HepG2 (cell line): ENCODE measurements at regions not wholly inside any gene's neighbourhood (a gene's known extent, or its start where the extent isn't known, plus 50 kb on each side); places are given as distances from the start of the nearest gene placed in this dataset.
"Not testable (repeated sequence)": the region's sequence is repeated elsewhere in the genome, so short reads cannot be mapped to it uniquely, and the experiment has no call there.

Experiments
- ATAC-seq: fragments of 200-7000 bp; cut with Tn5 transposase; 3 replicates; pipeline ENCODE4 v1.9.1; 2020; ENCODE audit warnings: mild to moderate bottlenecking, moderate library complexity
- BruUV-seq: library from RNA; stranded (reverse); fragments of 400-500 nt; replicated peaks from 2 replicates; lab custom pipeline; 2021; lab: Mats Ljungman, UMichigan
- CTCF ChIA-PET: fragments of 300-600 bp; formaldehyde crosslinking; extraction: SDS; loops from one replicate; lab custom pipeline; 2021; ENCODE audit warnings: low total read pairs, inconsistent platforms, low intra/inter-chr PET ratio; lab: Yijun Ruan, JAX
- POLR2A ChIA-PET: fragments of 350-600 bp; sonication (Branson Sonifier 250); formaldehyde crosslinking; loops from one replicate; lab custom pipeline; 2020; ENCODE audit warnings: antibody characterized with exemption, inconsistent platforms; lab: Yijun Ruan, JAX
- DNase-seq: peaks from one replicate; pipeline ENCODE4 v3.0.0-alpha.2; 2015; ENCODE audit warnings: low spot score
- FAIRE-seq: peaks from 3 replicates; lab custom pipeline; 2011; peaks lifted over from hg19 to GRCh38; lab: Jason Lieb, UNC
- H2AFZ ChIP-seq: one replicate; pipeline ENCODE4 v1.6.1; 2011; ENCODE audit warnings: low read length, inconsistent platforms
- H3K27ac ChIP-seq: fragments of 300-600 bp; 3 replicates; pipeline ENCODE4 v1.8.0; 2011; ENCODE audit warnings: mixed run types, mild to moderate bottlenecking, mixed read lengths, low read length, inconsistent platforms; ENCODE audit not compliant: insufficient read depth; ENCODE audit errors: extremely low read length
- H3K27me3 ChIP-seq, 2 experiments: fragments of 200-600 bp in 1 of 2; 2 replicates in 1 of 2; 3 replicates in 1 of 2; pipeline versions ENCODE4 v1.6.0 to v1.8.0; 2011; ENCODE audit warnings: low read length in 2 of 2, mild to moderate bottlenecking in 2 of 2, moderate library complexity in 2 of 2, inconsistent platforms in 1 of 2; ENCODE audit not compliant: insufficient read depth in 2 of 2, control insufficient read depth in 1 of 2
- H3K36me3 ChIP-seq, 2 experiments: fragments of 200-600 bp in 1 of 2; replicated peaks in 1 of 2; 2 replicates in 1 of 2; 3 replicates in 1 of 2; pipeline versions ENCODE4 v1.5.1 to v1.8.0; 2011; ENCODE audit warnings: low read length in 2 of 2, inconsistent platforms in 1 of 2; ENCODE audit not compliant: insufficient read depth in 2 of 2, control insufficient read depth in 1 of 2
- H3K4me1 ChIP-seq: 2 replicates; pipeline ENCODE4 v1.5.1; 2012; ENCODE audit warnings: low read length, inconsistent platforms; ENCODE audit not compliant: insufficient read depth
- H3K4me2 ChIP-seq: 2 replicates; pipeline ENCODE4 v1.6.0; 2011; ENCODE audit warnings: low read depth, low read length, inconsistent platforms
- H3K4me3 ChIP-seq, 3 experiments: fragments of 200-600 bp in 1 of 3; sonication (generic), shearing (Covaris generic) in 1 of 3; replicated peaks in 1 of 3; 2 replicates each; pipeline ENCODE4 v1.5.1; 2011 to 2016; ENCODE audit warnings: low read length in 3 of 3, inconsistent platforms in 2 of 3, low read depth in 2 of 3, mild to moderate bottlenecking in 2 of 3, control low read depth in 1 of 3, mixed read lengths in 1 of 3; ENCODE audit not compliant: insufficient read depth in 1 of 3
- H3K79me2 ChIP-seq: one replicate; pipeline ENCODE4 v1.6.1; 2011; ENCODE audit warnings: low read length, inconsistent platforms; ENCODE audit not compliant: insufficient read depth
- H3K9ac ChIP-seq: 2 replicates; pipeline ENCODE4 v1.6.0; 2011; ENCODE audit warnings: mild to moderate bottlenecking, low read depth, low read length, inconsistent platforms; ENCODE audit not compliant: insufficient read depth
- H3K9me3 ChIP-seq: 2 replicates; pipeline ENCODE4 v1.5.1; 2012; ENCODE audit warnings: mild to moderate bottlenecking, low read length
- H4K20me1 ChIP-seq: 2 replicates; pipeline ENCODE4 v1.6.0; 2011; ENCODE audit warnings: inconsistent platforms, mild to moderate bottlenecking, low read length, moderate library complexity; ENCODE audit not compliant: insufficient read depth
- CCAR2 ChIP-seq: fragments of 200-400 bp; formaldehyde crosslinking; optimal IDR thresholded peaks from 2 replicates; pipeline ENCODE3; 2018; ENCODE audit warnings: low read depth, mild to moderate bottlenecking, low read length, moderate library complexity
- HMG20A ChIP-seq: IDR thresholded peaks from 2 replicates; pipeline ENCODE4 v1.6.1; 2016; ENCODE audit warnings: borderline replicate concordance
- HNF4A ChIP-seq: sonication (generic); formaldehyde crosslinking; IDR thresholded peaks from 2 replicates; pipeline ENCODE4 v1.4.0; 2020; ENCODE audit warnings: missing genetic modification reagents
- POLR2AphosphoS2 ChIP-seq: IDR thresholded peaks from 2 replicates; pipeline ENCODE4 v1.6.1; 2011; ENCODE audit warnings: low read depth, low read length, improper control_type of control experiment
- POLR2AphosphoS5 ChIP-seq: IDR thresholded peaks from 2 replicates; pipeline ENCODE4 v1.6.1; 2012; ENCODE audit warnings: low read depth, low read length
- TCF7L2 ChIP-seq: IDR thresholded peaks from 2 replicates; pipeline ENCODE4 v1.6.1; 2011; ENCODE audit warnings: mild to moderate bottlenecking, low read depth, low read length, moderate library complexity
- ZFY ChIP-seq: sonication (generic); formaldehyde crosslinking; IDR thresholded peaks from 2 replicates; pipeline ENCODE4 v1.4.0; 2020; ENCODE audit warnings: missing genetic modification reagents
- ZNF235 ChIP-seq: sonication (generic); formaldehyde crosslinking; IDR thresholded peaks from 2 replicates; pipeline ENCODE4 v1.8.1; 2023; ENCODE audit warnings: mild to moderate bottlenecking, missing genetic modification reagents, borderline replicate concordance
- ZNF276 ChIP-seq: sonication (generic); formaldehyde crosslinking; IDR thresholded peaks from 2 replicates; pipeline ENCODE4 v1.4.0; 2020; ENCODE audit warnings: mild to moderate bottlenecking, low read depth, missing genetic modification reagents
- ZNF362 ChIP-seq: sonication (generic); formaldehyde crosslinking; IDR thresholded peaks from 2 replicates; pipeline ENCODE4 v1.4.0; 2020; ENCODE audit warnings: missing genetic modification reagents, mild to moderate bottlenecking, borderline replicate concordance
- ZNF512B ChIP-seq: sonication (generic); formaldehyde crosslinking; IDR thresholded peaks from 2 replicates; pipeline ENCODE4 v1.5.1; 2020; ENCODE audit warnings: missing genetic modification reagents, mild to moderate bottlenecking, borderline replicate concordance
- ZSCAN12 ChIP-seq: sonication (generic); formaldehyde crosslinking; IDR thresholded peaks from 2 replicates; pipeline ENCODE4 v1.9.0; 2021; ENCODE audit warnings: mild to moderate bottlenecking, missing genetic modification reagents
- in situ Hi-C: cut with HindIII; loops from 2 replicates; pipeline ENCODE4 v1.10.0; 2017; ENCODE audit warnings: low pct_unique_long_range_greater_than_20kb; ENCODE audit not compliant: extremely low pct_ligation_motif_present
- intact Hi-C: fragments of 100-400 bp; cut with micrococcal nuclease; formaldehyde crosslinking; loops from one replicate; pipeline ENCODE4 v1.10.0; 2022; ENCODE audit not compliant: unreplicated experiment

- TF ChIP-seq ZNF276 (CRISPR knock-in tag) (no peak), ZNF235 (CRISPR knock-in tag) (no peak), TCF7L2 (no peak), ZNF362 (CRISPR knock-in tag) (no peak), ZNF512B (CRISPR knock-in tag) (no peak), POLR2AphosphoS2 (no peak), HNF4A (CRISPR knock-in tag) (no peak), HMG20A (CRISPR knock-in tag) (no peak), POLR2AphosphoS5 (no peak), CCAR2 (no peak), ZFY (CRISPR knock-in tag) (no peak), ZSCAN12 (CRISPR knock-in tag) (no peak)
- TF ChIP-seq, all 625 proteins: peak for 0
Observed at GRCh38 chr6:84943905-84944304, 179.5 kb upstream of the TBX18 start (continued).

GRCh38 chr6:84941609-84942008, 177.2 kb upstream of the TBX18 start:
- H2AFZ ChIP-seq, H4K20me1 ChIP-seq, FAIRE-seq, H3K36me3 ChIP-seq, CTCF ChIA-PET, ATAC-seq, intact Hi-C loops, H3K4me1 ChIP-seq, in situ Hi-C loops, H3K9me3 ChIP-seq, BruUV-seq, POLR2A ChIA-PET, H3K4me2 ChIP-seq, H3K27me3 ChIP-seq, H3K4me3 ChIP-seq, DNase-seq, H3K9ac ChIP-seq, H3K79me2 ChIP-seq, H3K27ac ChIP-seq: not testable (repeated sequence)
